ENCODE measurements at regions not wholly inside any gene's neighbourhood (a gene's known extent, or its start where the extent isn't known, plus 50 kb on each side); places are given as distances from the start of the nearest gene placed in this dataset.

DNA sequence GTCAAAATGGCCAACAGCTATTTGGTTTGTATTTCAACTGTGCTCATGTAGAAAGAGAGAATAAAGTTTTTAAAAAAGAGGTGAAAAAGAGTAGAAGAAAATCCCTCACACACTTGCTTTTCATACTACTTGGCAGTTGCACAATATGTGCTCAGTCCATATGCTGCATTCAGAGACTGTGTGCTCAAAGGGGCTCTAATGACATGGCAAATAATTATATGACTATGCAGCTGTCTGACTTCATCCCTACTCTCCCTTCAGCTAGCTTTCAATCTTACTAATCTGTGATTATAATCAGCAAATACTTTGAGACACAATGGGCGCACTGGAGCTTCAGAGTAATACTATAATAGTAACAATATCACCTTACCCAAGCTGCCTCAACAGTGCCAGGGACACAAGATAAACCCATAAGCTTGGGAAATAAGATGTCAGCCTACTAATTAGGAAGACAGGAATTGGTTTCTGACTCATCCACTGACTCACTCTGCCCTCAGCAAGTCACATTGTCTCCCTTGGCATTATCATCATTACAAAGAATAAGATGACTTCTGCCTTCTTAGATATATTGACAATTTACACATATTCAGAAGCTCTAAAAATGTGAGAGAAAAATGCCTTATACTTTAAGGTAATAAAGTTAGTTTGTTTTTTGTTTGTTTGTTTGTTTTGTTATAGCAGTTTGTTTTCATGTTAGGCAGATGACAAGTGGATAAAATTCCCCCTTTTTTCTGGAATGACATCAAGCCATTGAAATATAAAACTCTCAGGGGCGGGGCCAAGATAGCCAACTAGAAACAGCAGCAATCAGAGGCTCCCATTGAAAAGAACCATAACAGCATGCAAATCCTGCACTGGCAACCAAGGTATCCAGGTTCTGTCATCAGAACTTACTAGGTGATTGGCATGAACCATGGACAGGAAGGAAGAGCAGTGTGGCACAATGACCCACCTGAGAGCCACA is 311.6 kb downstream of the FAM133A start:
- no peak overlapping the region for H2AFZ ChIP-seq (ENCODE audit: low read depth, low read length)
- no peaks in the 10 kb centered on the region for H3K79me2 ChIP-seq (replicated peaks; ENCODE audit: insufficient read depth, low read length)
- no peak for TF ChIP-seq RAD21 (conservative IDR thresholded peaks at IDR 0.05)
- no peak for TF ChIP-seq MXI1 (conservative IDR thresholded peaks at IDR 0.05; ENCODE audit: poor library complexity, severe bottlenecking)
- TF ChIP-seq EZH2 (IDR thresholded peaks at IDR 0.05; ENCODE audit: borderline replicate concordance, insufficient read depth, low read length, poor library complexity, severe bottlenecking) = no peak
- TF ChIP-seq, protein P1, sequence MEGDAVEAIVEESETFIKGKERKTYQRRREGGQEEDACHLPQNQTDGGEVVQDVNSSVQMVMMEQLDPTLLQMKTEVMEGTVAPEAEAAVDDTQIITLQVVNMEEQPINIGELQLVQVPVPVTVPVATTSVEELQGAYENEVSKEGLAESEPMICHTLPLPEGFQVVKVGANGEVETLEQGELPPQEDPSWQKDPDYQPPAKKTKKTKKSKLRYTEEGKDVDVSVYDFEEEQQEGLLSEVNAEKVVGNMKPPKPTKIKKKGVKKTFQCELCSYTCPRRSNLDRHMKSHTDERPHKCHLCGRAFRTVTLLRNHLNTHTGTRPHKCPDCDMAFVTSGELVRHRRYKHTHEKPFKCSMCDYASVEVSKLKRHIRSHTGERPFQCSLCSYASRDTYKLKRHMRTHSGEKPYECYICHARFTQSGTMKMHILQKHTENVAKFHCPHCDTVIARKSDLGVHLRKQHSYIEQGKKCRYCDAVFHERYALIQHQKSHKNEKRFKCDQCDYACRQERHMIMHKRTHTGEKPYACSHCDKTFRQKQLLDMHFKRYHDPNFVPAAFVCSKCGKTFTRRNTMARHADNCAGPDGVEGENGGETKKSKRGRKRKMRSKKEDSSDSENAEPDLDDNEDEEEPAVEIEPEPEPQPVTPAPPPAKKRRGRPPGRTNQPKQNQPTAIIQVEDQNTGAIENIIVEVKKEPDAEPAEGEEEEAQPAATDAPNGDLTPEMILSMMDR (IDR thresholded peaks at IDR 0.05; ENCODE audit: poor library complexity, severe bottlenecking) = no peak
- TF ChIP-seq, protein P2, sequence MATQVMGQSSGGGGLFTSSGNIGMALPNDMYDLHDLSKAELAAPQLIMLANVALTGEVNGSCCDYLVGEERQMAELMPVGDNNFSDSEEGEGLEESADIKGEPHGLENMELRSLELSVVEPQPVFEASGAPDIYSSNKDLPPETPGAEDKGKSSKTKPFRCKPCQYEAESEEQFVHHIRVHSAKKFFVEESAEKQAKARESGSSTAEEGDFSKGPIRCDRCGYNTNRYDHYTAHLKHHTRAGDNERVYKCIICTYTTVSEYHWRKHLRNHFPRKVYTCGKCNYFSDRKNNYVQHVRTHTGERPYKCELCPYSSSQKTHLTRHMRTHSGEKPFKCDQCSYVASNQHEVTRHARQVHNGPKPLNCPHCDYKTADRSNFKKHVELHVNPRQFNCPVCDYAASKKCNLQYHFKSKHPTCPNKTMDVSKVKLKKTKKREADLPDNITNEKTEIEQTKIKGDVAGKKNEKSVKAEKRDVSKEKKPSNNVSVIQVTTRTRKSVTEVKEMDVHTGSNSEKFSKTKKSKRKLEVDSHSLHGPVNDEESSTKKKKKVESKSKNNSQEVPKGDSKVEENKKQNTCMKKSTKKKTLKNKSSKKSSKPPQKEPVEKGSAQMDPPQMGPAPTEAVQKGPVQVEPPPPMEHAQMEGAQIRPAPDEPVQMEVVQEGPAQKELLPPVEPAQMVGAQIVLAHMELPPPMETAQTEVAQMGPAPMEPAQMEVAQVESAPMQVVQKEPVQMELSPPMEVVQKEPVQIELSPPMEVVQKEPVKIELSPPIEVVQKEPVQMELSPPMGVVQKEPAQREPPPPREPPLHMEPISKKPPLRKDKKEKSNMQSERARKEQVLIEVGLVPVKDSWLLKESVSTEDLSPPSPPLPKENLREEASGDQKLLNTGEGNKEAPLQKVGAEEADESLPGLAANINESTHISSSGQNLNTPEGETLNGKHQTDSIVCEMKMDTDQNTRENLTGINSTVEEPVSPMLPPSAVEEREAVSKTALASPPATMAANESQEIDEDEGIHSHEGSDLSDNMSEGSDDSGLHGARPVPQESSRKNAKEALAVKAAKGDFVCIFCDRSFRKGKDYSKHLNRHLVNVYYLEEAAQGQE (IDR thresholded peaks at IDR 0.05; ENCODE audit: borderline replicate concordance) = no peak
- TF ChIP-seq SMC3 (conservative IDR thresholded peaks at IDR 0.05; ENCODE audit: poor library complexity) = no peak
- TF ChIP-seq EP300 (conservative IDR thresholded peaks at IDR 0.05; ENCODE audit: poor library complexity, severe bottlenecking) = no peak
- TF ChIP-seq POLR2AphosphoS5 (IDR thresholded peaks at IDR 0.05) = no peak
- no peak for TF ChIP-seq TAF1 (IDR thresholded peaks at IDR 0.05; ENCODE audit: low read depth)
- no peaks in the 10 kb centered on the region for H3K27me3 ChIP-seq (ENCODE audit: insufficient read depth, low read depth, low read length)
- H3K9me2 ChIP-seq (ENCODE audit: insufficient read depth, low read length) = no peaks in the 10 kb centered on the region
- no peak overlapping the region for H3K4me2 ChIP-seq (ENCODE audit: low read length)
- no peaks in the 10 kb centered on the region for H3K36me3 ChIP-seq (ENCODE audit: insufficient read depth, low read length)
- H3K4me3 ChIP-seq (ENCODE audit: low read length) = no peak overlapping the region
- H3K9ac ChIP-seq (ENCODE audit: low read length) = no peak overlapping the region
- no peak overlapping the region for H3K27ac ChIP-seq (ENCODE audit: low read length)
- no peaks in the 10 kb centered on the region for H3K9me3 ChIP-seq (ENCODE audit: low read length)
- H4K20me1 ChIP-seq (ENCODE audit: insufficient read depth) = no peaks in the 10 kb centered on the region
- no peaks in the 10 kb centered on the region for H3F3A ChIP-seq (ENCODE audit: insufficient read depth, low read length, poor library complexity, severe bottlenecking)

All from neural cell (in vitro differentiated cells).